ENCODE measurements at regions not wholly inside any gene's neighbourhood (a gene's known extent, or its start where the extent isn't known, plus 50 kb on each side); places are given as distances from the start of the nearest gene placed in this dataset.

GRCh38 chr15:93882779-93883178 is 348.6 kb upstream of the MCTP2 start:
- in situ Hi-C loops (cut with MboI; ENCODE audit: low sequenced_read_pairs) (no loop called here), dilution Hi-C loops (cut with HindIII; ENCODE audit: low sequenced_read_pairs, unreplicated experiment) (no loop called here)
- no peaks in the 10 kb centered on the region for H3K4me1 ChIP-seq (ENCODE audit: control insufficient read depth, insufficient read depth, low read length)

More at GRCh38 chr15:93882779-93883178, 348.6 kb upstream of the MCTP2 start:
- DNase-seq (no peak), ATAC-seq (ENCODE audit: low read depth) (no peak)
- Histone ChIP-seq H4K5ac (ENCODE audit: low read depth, low read length) (no peak overlapping the region), H3K27me3 (ENCODE audit: control insufficient read depth, insufficient read depth, low read length) (no peaks in the 10 kb centered on the region), H3K18ac (ENCODE audit: low read depth, low read length) (no peak overlapping the region), H2BK120ac (ENCODE audit: low read depth, low read length) (no peak overlapping the region), H4K91ac (ENCODE audit: insufficient read depth, low read depth, low read length) (no peak overlapping the region), H3K4ac (ENCODE audit: low read depth, low read length) (no peak overlapping the region), H2AK9ac (replicated peaks; ENCODE audit: low read depth, low read length, poor library complexity) (no peak overlapping the region), H3K56ac (ENCODE audit: extremely low read depth, insufficient read depth, low read length) (no peak overlapping the region), H3K4me2 (ENCODE audit: low read depth, low read length) (no peak overlapping the region), H3K9me3 (ENCODE audit: control insufficient read depth, insufficient read depth, low read length) (peaks cover 9% of the 10 kb centered on the region; the same call in 1 of the 2 replicates), H4K20me1 (ENCODE audit: insufficient read depth, low read length) (no peaks in the 10 kb centered on the region), H2AFZ (replicated peaks; ENCODE audit: low read length, poor library complexity) (no peak overlapping the region), H4K8ac (ENCODE audit: low read depth in 2 of 2, low read length in 2 of 2) (no peak overlapping the region), H3K23ac (ENCODE audit: low read depth, low read length) (no peak overlapping the region), H3K9ac (ENCODE audit: low read depth, low read length) (no peak overlapping the region), H2BK20ac (ENCODE audit: low read depth, low read length) (no peak overlapping the region), H3K36me3 (ENCODE audit: control insufficient read depth, insufficient read depth, low read length) (no peaks in the 10 kb centered on the region), H3K79me1 (ENCODE audit: low read depth in 1 of 2, low read length in 2 of 2) (no peaks in the 10 kb centered on the region), H3K9me1 (ENCODE audit: insufficient read depth, low read length) (no peaks in the 10 kb centered on the region), H3K14ac (replicated peaks; ENCODE audit: low read depth, low read length) (no peak overlapping the region), H3K27ac (ENCODE audit: insufficient read depth, low read length) (no peak overlapping the region), H3K4me3 (ENCODE audit: insufficient read depth, low read depth, low read length) (no peak overlapping the region), H2BK15ac (ENCODE audit: low read depth, low read length) (no peak overlapping the region), H2BK5ac (ENCODE audit: low read depth, low read length, poor library complexity, severe bottlenecking) (no peak overlapping the region), H2AK5ac (ENCODE audit: low read depth, low read length) (no peak overlapping the region)
- BruUV-seq (replicated peaks), result no TSS peak
- POLR2A ChIA-PET (ENCODE audit: unreplicated experiment), result no interaction called here
- CTCF ChIA-PET, result no interaction called here
- intact Hi-C loops (cut with micrococcal nuclease), result no loop called here
- no CpG with 5 or more reads among the region's 3 CpGs for WGBS, 2 experiments (ENCODE audit: extremely low coverage in 2 of 2, insufficient read length in 1 of 2)
- TF ChIP-seq RCOR1 (IDR thresholded peaks at IDR 0.05; ENCODE audit: insufficient replicate concordance, low read length) (no peak), USF2 (IDR thresholded peaks at IDR 0.05; ENCODE audit: low read depth, low read length) (no peak), RFX5 (IDR thresholded peaks at IDR 0.05; ENCODE audit: low read depth, low read length) (no peak), CHD1 (IDR thresholded peaks at IDR 0.05; ENCODE audit: low read depth, low read length) (no peak), CTCF (conservative IDR thresholded peaks at IDR 0.05; ENCODE audit: low read depth, low read length) (no peak), POLR2A (IDR thresholded peaks at IDR 0.05; ENCODE audit: low read depth, low read length) (no peak), MAFK (IDR thresholded peaks at IDR 0.05; ENCODE audit: low read depth, low read length) (no peak), MAZ (IDR thresholded peaks at IDR 0.05; ENCODE audit: borderline replicate concordance, low read depth, low read length) (no peak), CEBPB (IDR thresholded peaks at IDR 0.05; ENCODE audit: low read depth, low read length) (no peak), BHLHE40 (IDR thresholded peaks at IDR 0.05; ENCODE audit: low read depth, low read length) (no peak), ELK1 (IDR thresholded peaks at IDR 0.05; ENCODE audit: borderline replicate concordance, low read depth, low read length) (no peak), FOS (IDR thresholded peaks at IDR 0.05; ENCODE audit: low read depth, low read length) (no peak), NFE2L2 (IDR thresholded peaks at IDR 0.05; ENCODE audit: low read depth, low read length) (no peak), RAD21 (IDR thresholded peaks at IDR 0.05; ENCODE audit: low read length) (no peak), MXI1 (IDR thresholded peaks at IDR 0.05; ENCODE audit: borderline replicate concordance, low read depth, low read length) (no peak), SMC3 (IDR thresholded peaks at IDR 0.05; ENCODE audit: low read depth, low read length) (no peak)
